Smooth muscle cell (in vitro differentiated cells): ENCODE measurements at regions not wholly inside any gene's neighbourhood (a gene's known extent, or its start where the extent isn't known, plus 50 kb on each side); places are given as distances from the start of the nearest gene placed in this dataset.

Experiments used
- DNase-seq: peaks from one replicate; lab custom pipeline; 2025; ENCODE audit not compliant: unreplicated experiment; lab: John Stamatoyannopoulos, UW
- H2AFZ ChIP-seq: fragments of 200-600 bp; sonication (generic); 2 replicates; pipeline ENCODE4 v1.6.0; 2016; ENCODE audit warnings: antibody characterized with exemption, low read depth, mild to moderate bottlenecking
- H3F3A ChIP-seq: fragments of 200-600 bp; sonication (generic); 2 replicates; pipeline ENCODE4 v1.6.0; 2017; ENCODE audit warnings: antibody characterized with exemption, low read depth
- H3K27ac ChIP-seq: fragments of 200-600 bp; sonication (generic); 2 replicates; pipeline ENCODE4 v1.5.1; 2016; ENCODE audit warnings: low read depth, mild to moderate bottlenecking
- H3K27me3 ChIP-seq: fragments of 200-600 bp; sonication (generic); 2 replicates; pipeline ENCODE4 v1.6.1; 2016; ENCODE audit warnings: low read depth, mild to moderate bottlenecking
- H3K36me3 ChIP-seq: fragments of 200-600 bp; sonication (generic); 2 replicates; pipeline ENCODE4 v1.5.1; 2016; ENCODE audit warnings: low read depth
- H3K4me1 ChIP-seq: fragments of 200-600 bp; sonication (generic); 2 replicates; pipeline ENCODE4 v1.5.1; 2016; ENCODE audit warnings: low read depth
- H3K4me2 ChIP-seq: fragments of 200-600 bp; sonication (generic); 2 replicates; pipeline ENCODE4 v1.6.0; 2016; ENCODE audit warnings: mild to moderate bottlenecking
- H3K4me3 ChIP-seq: fragments of 200-600 bp; sonication (generic); 2 replicates; pipeline ENCODE4 v1.5.1; 2016; ENCODE audit warnings: mild to moderate bottlenecking
- H3K79me2 ChIP-seq: fragments of 200-600 bp; sonication (generic); 2 replicates; pipeline ENCODE4 v1.6.0; 2016; ENCODE audit warnings: low read depth, mild to moderate bottlenecking
- H3K9ac ChIP-seq: fragments of 200-600 bp; sonication (generic); 2 replicates; pipeline ENCODE4 v1.6.0; 2016; ENCODE audit warnings: low read depth
- H3K9me3 ChIP-seq: fragments of 200-600 bp; sonication (generic); replicated peaks from 2 replicates; pipeline ENCODE4 v1.5.1; 2016; ENCODE audit warnings: low read depth
- H4K20me1 ChIP-seq: fragments of 200-600 bp; sonication (generic); 2 replicates; pipeline ENCODE4 v1.6.0; 2016; ENCODE audit warnings: low read depth
- WGBS: methylation state at CpG from one replicate; pipeline ENCODE4 v1.1.7; 2016; ENCODE audit warnings: low lambda C conversion rate; 5-methylcytosine and 5-hydroxymethylcytosine counted together
- TF ChIP-seq, protein P1 (sequence below): fragments of 200-600 bp; sonication (generic); IDR thresholded peaks from 2 replicates; pipeline ENCODE4 v1.5.1; 2017; ENCODE audit warnings: borderline replicate concordance, mild to moderate bottlenecking, antibody characterized with exemption; ENCODE audit not compliant: insufficient read depth, poor library complexity, severe bottlenecking

DNA sequence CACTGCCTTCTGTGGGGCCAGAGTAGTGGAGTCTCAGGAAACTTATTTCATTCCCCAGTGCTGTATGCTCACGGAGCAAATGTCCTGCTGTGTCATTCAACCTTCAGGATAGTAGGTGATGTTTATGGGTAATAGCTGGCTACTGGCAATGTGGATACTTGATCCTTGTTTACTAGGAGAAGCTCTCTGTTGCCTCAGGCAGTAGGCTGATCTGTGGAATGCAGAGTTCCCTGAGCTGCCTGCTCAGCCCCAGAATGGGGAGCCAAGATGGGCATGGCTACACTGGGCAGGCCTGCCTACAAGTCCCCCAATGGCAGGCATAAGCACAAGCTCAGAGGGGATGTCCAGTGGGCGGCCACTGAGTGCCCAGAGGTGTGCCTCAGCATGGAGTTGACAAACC, 323.1 kb upstream of the KCNN2 start:
- H3K4me2 ChIP-seq = no peak overlapping the region
- H3F3A ChIP-seq = no peaks in the 10 kb centered on the region

DNA sequence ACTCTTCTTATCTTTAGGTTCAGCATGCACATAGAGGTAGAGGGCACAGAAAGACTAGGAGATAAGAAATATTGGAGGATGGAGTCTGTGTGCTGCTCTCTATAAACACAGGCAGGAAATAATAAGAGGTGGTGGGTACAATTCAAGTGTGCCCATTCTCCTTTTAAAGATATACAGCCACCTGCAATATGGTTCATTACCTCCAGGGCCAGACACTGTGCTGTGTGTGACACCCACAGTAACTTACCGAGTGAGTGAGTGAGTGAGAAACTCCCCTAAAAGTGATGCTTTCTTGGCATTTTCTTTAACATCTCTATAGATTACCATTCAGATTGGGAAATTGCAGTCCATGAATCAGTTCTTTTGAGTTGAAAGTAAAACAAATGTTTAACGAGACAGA, 311.8 kb upstream of the KCNN2 start:
- Histone ChIP-seq H3K27ac (no peak overlapping the region), H4K20me1 (no peaks in the 10 kb centered on the region), H3K4me3 (no peak overlapping the region), H3F3A (no peaks in the 10 kb centered on the region), H2AFZ (no peak overlapping the region), H3K9me3 (no peaks in the 10 kb centered on the region), H3K79me2 (no peaks in the 10 kb centered on the region), H3K4me2 (no peak overlapping the region), H3K4me1 (peaks cover 11% of the 10 kb centered on the region), H3K9ac (no peak overlapping the region), H3K36me3 (no peaks in the 10 kb centered on the region), H3K27me3 (no peaks in the 10 kb centered on the region)
- TF ChIP-seq, protein P1, sequence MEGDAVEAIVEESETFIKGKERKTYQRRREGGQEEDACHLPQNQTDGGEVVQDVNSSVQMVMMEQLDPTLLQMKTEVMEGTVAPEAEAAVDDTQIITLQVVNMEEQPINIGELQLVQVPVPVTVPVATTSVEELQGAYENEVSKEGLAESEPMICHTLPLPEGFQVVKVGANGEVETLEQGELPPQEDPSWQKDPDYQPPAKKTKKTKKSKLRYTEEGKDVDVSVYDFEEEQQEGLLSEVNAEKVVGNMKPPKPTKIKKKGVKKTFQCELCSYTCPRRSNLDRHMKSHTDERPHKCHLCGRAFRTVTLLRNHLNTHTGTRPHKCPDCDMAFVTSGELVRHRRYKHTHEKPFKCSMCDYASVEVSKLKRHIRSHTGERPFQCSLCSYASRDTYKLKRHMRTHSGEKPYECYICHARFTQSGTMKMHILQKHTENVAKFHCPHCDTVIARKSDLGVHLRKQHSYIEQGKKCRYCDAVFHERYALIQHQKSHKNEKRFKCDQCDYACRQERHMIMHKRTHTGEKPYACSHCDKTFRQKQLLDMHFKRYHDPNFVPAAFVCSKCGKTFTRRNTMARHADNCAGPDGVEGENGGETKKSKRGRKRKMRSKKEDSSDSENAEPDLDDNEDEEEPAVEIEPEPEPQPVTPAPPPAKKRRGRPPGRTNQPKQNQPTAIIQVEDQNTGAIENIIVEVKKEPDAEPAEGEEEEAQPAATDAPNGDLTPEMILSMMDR = no peak
- 75% methylated on average over 2 of the region's 2 CpGs for WGBS
- no peak for DNase-seq

More for the DNA sequence above, 323.1 kb upstream of the KCNN2 start:
- Histone ChIP-seq H3K9ac (no peak overlapping the region), H4K20me1 (no peaks in the 10 kb centered on the region), H3K36me3 (no peaks in the 10 kb centered on the region), H3K27ac (no peak overlapping the region), H3K9me3 (no peaks in the 10 kb centered on the region), H3K4me3 (no peak overlapping the region), H3K27me3 (no peaks in the 10 kb centered on the region), H3K79me2 (no peaks in the 10 kb centered on the region), H2AFZ (no peak overlapping the region), H3K4me1 (no peaks in the 10 kb centered on the region)
- TF ChIP-seq, protein P1 = no peak
- WGBS = 76% methylated on average over 2 of the region's 2 CpGs
- no peak for DNase-seq

DNA sequence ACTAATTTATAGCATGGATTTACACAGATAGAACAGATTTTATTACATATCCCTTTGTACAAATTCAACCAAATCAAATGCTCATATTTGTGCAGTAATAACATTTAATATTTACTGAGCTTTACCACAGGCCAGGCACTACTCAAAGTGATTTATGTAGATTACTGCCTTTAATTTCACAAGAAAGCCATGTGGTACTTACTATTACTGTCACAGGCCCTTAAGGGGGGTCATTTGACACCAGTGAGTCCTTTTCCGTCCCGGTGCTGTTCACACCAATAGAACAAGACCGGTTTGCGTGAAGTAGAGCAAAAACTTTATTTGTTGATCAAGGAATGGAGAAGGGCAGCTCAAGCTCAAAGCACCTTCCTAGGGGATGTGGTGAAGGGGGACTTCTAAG, 308.5 kb upstream of the KCNN2 start:
- WGBS = 77% methylated on average over 4 of the region's 4 CpGs
- Histone ChIP-seq H3K4me1 (peaks cover 12% of the 10 kb centered on the region), H3K4me3 (no peak overlapping the region), H3K36me3 (no peaks in the 10 kb centered on the region), H3K9me3 (no peaks in the 10 kb centered on the region), H3K9ac (no peak overlapping the region), H3K79me2 (no peaks in the 10 kb centered on the region), H4K20me1 (no peaks in the 10 kb centered on the region), H2AFZ (no peak overlapping the region), H3F3A (no peaks in the 10 kb centered on the region), H3K27me3 (peaks cover 21% of the 10 kb centered on the region), H3K4me2 (no peak overlapping the region), H3K27ac (no peak overlapping the region)
- DNase-seq = no peak
- TF ChIP-seq, protein P1 = no peak

DNA sequence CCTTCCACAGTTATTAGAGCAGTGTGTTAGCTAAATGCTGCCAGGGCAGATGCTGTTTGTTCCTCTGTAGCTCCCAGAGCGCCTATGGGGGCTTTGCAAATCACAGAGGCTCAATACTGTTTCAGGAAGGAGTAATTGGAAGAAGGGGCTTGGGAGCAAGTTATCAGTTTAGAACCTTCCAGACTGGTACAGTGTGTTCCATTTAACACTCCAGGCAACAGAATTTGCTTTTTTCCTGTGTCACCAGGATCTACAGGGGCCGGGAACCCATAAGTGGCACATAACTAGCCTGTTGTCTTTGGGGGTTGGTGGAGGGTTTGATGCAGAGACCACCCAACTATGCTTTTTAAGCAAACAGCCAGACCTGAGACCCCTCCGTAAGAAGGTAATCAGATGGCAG, 307.3 kb upstream of the KCNN2 start:
- Histone ChIP-seq H3K27ac (no peak overlapping the region), H3K4me1 (peaks cover 12% of the 10 kb centered on the region), H3K4me3 (peak overlapping the region; percentile 71), H2AFZ (peak overlapping the region; percentile 88), H3K79me2 (no peaks in the 10 kb centered on the region), H3K36me3 (no peaks in the 10 kb centered on the region), H3K4me2 (peak overlapping the region; percentile 95), H3K9me3 (no peaks in the 10 kb centered on the region), H4K20me1 (no peaks in the 10 kb centered on the region), H3F3A (no peaks in the 10 kb centered on the region), H3K9ac (no peak overlapping the region), H3K27me3 (peaks cover 21% of the 10 kb centered on the region)
- WGBS = 85% methylated on average over 3 of the region's 3 CpGs
- no peak for DNase-seq
- TF ChIP-seq, protein P1 = no peak
